Sciatic nerve (tissue), 2 donors: ENCODE measurements at regions not wholly inside any gene's neighbourhood (a gene's known extent, or its start where the extent isn't known, plus 50 kb on each side); places are given as distances from the start of the nearest gene placed in this dataset.

Experiments
- ATAC-seq: fragments of 200-7000 bp; cut with Tn5 transposase; one replicate; pipeline ENCODE4 v1.9.1; 2020; ENCODE audit warnings: mild to moderate bottlenecking, moderate library complexity
- DNase-seq: peaks from one replicate; pipeline ENCODE4 v3.0.0-alpha.2; 2020; ENCODE audit warnings: low spot score
- intact Hi-C: fragments of 100-400 bp; cut with DNase I; formaldehyde crosslinking; loops from one replicate; pipeline ENCODE4 v1.14.2; 2022
- donor health status: DM: no; HTN: no; CAD: no.
- donor health status: DM: no; HTN: no; CAD: no.

DNA sequence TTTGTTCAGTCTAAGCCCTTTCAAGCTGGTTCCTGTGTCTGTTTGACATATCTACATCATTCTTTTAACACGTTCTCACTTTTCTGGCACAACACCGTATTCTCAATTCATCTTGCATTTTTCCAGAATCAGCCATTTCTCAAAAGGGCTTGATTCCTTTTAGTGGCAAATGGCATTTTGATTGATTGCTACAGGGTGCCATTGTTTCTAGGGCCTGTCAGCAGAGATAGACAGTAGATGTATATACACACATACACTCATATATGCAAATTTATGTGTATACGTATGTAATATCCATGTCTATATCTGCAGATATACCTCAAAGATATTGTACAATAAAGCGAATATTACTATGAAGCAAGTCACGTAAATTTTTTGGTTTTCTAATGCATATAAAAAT is 367.9 kb upstream of the TNP1 start:
- intact Hi-C loops = no loop called here
- no peak for ATAC-seq
- no peak for DNase-seq

GRCh38 chr2:217225596-217225995 is 365.7 kb upstream of the TNP1 start:
- intact Hi-C loops = no loop called here
- ATAC-seq (no peak), DNase-seq (no peak)

DNA sequence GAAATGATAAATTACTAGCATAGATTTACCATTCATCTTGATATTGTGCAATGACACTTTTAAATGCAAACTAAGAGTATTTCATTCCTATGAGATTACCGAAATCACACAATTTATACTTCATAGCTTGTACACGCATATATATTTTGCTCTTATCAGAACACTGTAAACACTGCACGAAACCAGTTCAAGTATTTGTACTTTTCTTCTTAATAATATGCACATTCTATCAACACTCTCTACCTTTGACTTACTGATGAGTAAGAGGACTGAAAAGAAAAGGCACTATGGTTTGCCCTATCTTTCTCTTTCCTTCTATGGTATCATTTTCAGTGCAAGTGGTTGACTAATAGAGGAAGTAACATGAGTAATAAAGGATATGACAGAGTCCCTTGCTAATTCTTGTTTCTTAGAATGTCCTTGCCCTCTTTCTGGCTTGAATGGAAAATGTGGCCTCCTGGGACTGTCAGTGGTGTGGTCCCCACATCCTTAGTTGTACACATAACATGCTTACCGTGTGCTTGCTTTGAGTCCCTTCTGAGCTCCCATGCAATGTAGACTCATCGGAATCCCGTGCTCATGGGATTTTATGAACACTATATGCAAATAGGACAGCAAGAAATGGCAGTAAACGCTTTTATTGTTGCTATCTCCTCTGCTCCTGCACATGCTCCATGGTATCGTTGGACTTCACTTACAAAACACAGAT is 363.5 kb upstream of the TNP1 start:
- no peak for ATAC-seq
- intact Hi-C loops = no loop called here
- no peak for DNase-seq

- ATAC-seq = no peak
- no peak for DNase-seq
- intact Hi-C loops = no loop called here
These were observed 362.5 kb upstream of the TNP1 start for GRCh38 chr2:217222309-217222910.

- intact Hi-C loops = no loop called here
- no peak for DNase-seq
These were observed 360.6 kb upstream of the TNP1 start for GRCh38 chr2:217220228-217221013.

GRCh38 chr2:217219164-217219520 is 359.3 kb upstream of the TNP1 start:
- ATAC-seq (no peak), DNase-seq (no peak)
- intact Hi-C loops = no loop called here

More at GRCh38 chr2:217220228-217221013, 360.6 kb upstream of the TNP1 start:
- peak; percentile 93 for ATAC-seq

- DNase-seq (no peak), ATAC-seq (peak; percentile 13)
- intact Hi-C loops = no loop called here
These were observed 358.7 kb upstream of the TNP1 start for GRCh38 chr2:217218269-217219163.

- ATAC-seq = no peak
- DNase-seq = no peak
- intact Hi-C loops = no loop called here
These were observed 357.1 kb upstream of the TNP1 start for GRCh38 chr2:217216982-217217381.

DNA sequence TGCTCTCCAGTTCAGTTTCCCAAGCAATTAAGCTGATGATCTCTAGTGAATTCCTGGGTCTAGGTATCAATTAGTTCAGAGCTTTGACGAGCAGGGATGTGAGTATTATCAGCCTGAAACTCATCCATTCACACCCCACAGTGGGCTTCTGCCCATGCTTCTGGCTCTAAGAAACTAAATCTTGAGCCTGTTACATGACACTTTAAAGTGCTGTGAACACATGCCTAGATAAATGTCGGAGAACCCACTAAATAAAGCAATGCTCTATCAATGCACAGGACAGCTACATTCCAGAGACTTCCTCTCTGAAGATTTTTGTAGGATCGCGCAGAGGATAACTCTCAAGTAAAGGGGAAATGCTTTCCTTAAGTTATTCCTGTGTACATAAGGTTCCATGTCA is 356.5 kb upstream of the TNP1 start:
- DNase-seq (no peak), ATAC-seq (no peak)
- intact Hi-C loops = no loop called here

- DNase-seq = no peak
- ATAC-seq = no peak
- intact Hi-C loops = no loop called here
These were observed 356.0 kb upstream of the TNP1 start for GRCh38 chr2:217215877-217216276.

DNA sequence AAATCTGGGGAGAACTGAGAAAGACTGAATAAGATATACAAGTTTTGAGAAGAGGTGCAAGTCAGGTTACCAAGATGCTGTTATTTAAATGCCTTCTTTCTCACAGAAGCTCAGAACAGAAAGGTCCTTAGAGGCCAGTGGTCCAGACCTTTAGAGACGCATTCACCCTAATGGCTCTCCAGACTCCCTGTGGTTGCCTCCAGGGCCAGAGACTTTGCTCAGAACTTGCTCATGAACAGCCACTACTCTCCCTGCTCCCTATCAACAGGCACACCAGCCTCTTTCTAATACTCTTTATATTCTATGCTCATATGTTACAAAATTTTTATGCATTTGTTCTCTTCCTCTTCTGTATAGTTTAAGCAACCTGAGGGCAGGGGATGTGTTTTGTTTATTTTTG is 349.0 kb upstream of the TNP1 start:
- no peak for ATAC-seq
- DNase-seq = no peak
- intact Hi-C loops = no loop called here

GRCh38 chr2:217207699-217208010 is 347.8 kb upstream of the TNP1 start:
- no peak for ATAC-seq
- intact Hi-C loops = no loop called here
- no peak for DNase-seq

GRCh38 chr2:217206907-217207698 is 347.2 kb upstream of the TNP1 start:
- ATAC-seq = no peak
- intact Hi-C loops = no loop called here
- DNase-seq = no peak

GRCh38 chr2:217206016-217206725 is 346.3 kb upstream of the TNP1 start:
- no peak for ATAC-seq
- DNase-seq = no peak
- intact Hi-C loops = no loop called here

DNA sequence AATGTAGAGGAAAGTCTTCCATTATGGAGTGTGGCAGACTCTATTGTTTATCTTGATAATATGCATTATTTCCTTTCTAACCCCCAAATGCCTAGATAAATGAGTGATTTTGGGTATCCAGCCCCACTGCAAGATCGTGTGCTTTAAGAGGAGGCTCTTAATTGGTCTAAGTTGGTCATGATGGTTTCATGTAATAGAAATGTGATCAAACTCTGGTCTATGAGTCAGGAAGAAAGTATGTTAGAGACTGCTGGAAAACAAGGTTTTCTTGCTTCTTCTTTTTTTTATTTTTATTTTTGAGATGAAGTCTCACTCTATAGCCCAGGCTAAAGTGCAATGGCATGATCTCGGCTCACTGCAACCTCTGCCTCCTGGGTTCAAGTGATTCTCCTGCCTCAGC is 344.5 kb upstream of the TNP1 start:
- intact Hi-C loops = no loop called here
- DNase-seq = no peak
- ATAC-seq = no peak

DNA sequence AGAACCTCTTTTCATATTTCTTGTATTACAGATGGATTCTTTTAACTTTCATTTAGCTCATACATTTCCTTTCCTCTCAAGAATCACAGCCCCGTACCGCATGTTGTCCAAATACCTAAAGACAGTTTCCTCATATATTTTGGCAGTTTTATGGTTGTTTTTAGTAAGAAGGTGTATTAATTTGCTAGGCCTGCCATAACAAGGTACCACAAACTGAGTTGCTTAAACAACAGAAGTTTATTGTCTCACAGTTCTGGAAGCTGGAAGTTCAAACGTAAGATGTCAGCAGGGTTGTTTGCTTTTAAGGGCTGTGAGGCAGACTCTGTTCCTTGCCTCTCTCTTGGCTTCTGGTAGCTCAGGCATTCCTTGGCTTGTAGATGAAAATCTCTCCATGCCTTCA is 343.2 kb upstream of the TNP1 start:
- no peak for DNase-seq
- no peak for ATAC-seq
- intact Hi-C loops = no loop called here

GRCh38 chr2:217199255-217199630 is 339.4 kb upstream of the TNP1 start:
- intact Hi-C loops = no loop called here
- DNase-seq (no peak), ATAC-seq (no peak)

GRCh38 chr2:217195658-217196446 is 336.0 kb upstream of the TNP1 start:
- ATAC-seq = no peak
- DNase-seq = no peak
- intact Hi-C loops = no loop called here
